ENCODE measurements at regions not wholly inside any gene's neighbourhood (a gene's known extent, or its start where the extent isn't known, plus 50 kb on each side); places are given as distances from the start of the nearest gene placed in this dataset.

DNA sequence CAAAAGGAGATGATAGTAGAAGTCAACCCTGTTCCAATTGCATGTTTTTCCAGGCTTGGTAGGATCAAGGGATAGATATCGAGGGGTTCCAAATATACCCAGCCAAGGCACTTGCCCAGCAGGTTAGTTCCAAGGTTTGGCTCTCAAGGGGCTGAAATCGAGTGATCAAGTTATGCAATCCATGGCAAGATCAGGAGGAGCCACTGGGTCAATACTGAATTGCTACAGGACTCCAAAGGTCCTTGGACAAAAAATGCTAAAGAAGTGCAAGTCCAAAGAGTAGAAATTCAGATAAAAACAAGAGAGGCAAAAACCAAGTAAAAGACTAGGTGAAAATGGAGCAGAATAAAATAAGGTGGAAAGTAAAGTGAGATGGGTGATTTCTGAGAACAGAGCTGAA is 179.1 kb upstream of the RFX3 start:
- Mint-ChIP-seq H3K4me3 (ENCODE audit: unreplicated experiment) (no peak overlapping the region), H3K27me3 (ENCODE audit: unreplicated experiment) (peaks cover 61% of the 10 kb centered on the region), H3K27ac (ENCODE audit: unreplicated experiment) (no peak overlapping the region), H3K9me3 (ENCODE audit: unreplicated experiment) (no peaks in the 10 kb centered on the region), H3K4me1 (ENCODE audit: unreplicated experiment) (no peaks in the 10 kb centered on the region), H3K36me3 (ENCODE audit: unreplicated experiment) (no peaks in the 10 kb centered on the region)
- TF ChIP-seq, protein P1, sequence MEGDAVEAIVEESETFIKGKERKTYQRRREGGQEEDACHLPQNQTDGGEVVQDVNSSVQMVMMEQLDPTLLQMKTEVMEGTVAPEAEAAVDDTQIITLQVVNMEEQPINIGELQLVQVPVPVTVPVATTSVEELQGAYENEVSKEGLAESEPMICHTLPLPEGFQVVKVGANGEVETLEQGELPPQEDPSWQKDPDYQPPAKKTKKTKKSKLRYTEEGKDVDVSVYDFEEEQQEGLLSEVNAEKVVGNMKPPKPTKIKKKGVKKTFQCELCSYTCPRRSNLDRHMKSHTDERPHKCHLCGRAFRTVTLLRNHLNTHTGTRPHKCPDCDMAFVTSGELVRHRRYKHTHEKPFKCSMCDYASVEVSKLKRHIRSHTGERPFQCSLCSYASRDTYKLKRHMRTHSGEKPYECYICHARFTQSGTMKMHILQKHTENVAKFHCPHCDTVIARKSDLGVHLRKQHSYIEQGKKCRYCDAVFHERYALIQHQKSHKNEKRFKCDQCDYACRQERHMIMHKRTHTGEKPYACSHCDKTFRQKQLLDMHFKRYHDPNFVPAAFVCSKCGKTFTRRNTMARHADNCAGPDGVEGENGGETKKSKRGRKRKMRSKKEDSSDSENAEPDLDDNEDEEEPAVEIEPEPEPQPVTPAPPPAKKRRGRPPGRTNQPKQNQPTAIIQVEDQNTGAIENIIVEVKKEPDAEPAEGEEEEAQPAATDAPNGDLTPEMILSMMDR (IDR thresholded peaks at IDR 0.05), result no peak
- DNase-seq (ENCODE audit: extremely low spot score, unreplicated experiment), result no peak

DNA sequence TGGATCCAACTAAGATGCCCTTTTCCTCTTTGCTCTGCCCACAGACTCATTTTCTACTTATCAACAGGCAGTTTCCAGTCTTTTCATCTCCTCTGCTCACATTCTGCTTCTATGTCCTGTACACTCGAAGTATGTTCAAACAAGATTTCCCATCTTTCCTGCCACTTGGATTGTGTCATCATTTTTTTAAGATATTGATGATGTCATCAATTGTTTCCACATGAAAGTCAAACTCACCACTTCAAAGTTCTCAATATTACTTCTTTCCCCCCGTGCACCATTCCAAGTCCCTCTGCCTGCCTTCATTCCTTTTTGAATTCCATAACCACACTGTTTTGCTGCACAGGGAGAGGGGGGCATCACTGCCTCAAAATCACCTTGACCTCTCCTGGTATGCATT is 175.0 kb upstream of the RFX3 start:
- H3K4me3 Mint-ChIP-seq (ENCODE audit: unreplicated experiment), result no peak overlapping the region
- TF ChIP-seq, protein P1 (IDR thresholded peaks at IDR 0.05), result no peak
- H3K27me3 Mint-ChIP-seq (ENCODE audit: unreplicated experiment), result peaks cover 69% of the 10 kb centered on the region
- no peak for DNase-seq (ENCODE audit: extremely low spot score, unreplicated experiment)
- no peaks in the 10 kb centered on the region for H3K36me3 Mint-ChIP-seq (ENCODE audit: unreplicated experiment)
- no peaks in the 10 kb centered on the region for H3K4me1 Mint-ChIP-seq (ENCODE audit: unreplicated experiment)
- no peaks in the 10 kb centered on the region for H3K9me3 Mint-ChIP-seq (ENCODE audit: unreplicated experiment)
- H3K27ac Mint-ChIP-seq (ENCODE audit: unreplicated experiment), result no peak overlapping the region

DNA sequence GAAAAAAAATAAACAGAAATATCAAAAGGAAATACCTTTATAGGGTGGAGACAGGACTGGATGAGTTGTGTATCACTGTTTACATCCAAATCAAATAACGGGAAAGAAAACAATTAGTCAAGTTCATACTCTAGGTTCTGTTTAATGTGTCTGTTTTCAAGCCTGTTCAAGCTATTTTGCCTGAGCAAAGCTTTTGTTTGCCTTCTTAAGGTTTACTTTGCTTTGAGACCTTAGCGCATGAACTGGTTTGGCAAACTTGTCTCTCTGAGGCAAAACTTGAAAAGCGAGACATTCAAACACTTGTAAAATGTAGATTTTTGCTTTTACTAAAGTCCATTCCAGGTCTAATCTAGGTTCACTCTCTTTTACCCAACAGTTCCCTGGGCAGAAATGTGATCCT is 174.1 kb upstream of the RFX3 start:
- DNase-seq (ENCODE audit: extremely low spot score, unreplicated experiment), result no peak
- no peak overlapping the region for H3K4me3 Mint-ChIP-seq (ENCODE audit: unreplicated experiment)
- no peaks in the 10 kb centered on the region for H3K9me3 Mint-ChIP-seq (ENCODE audit: unreplicated experiment)
- H3K27me3 Mint-ChIP-seq (ENCODE audit: unreplicated experiment), result peaks cover 62% of the 10 kb centered on the region
- no peak overlapping the region for H3K27ac Mint-ChIP-seq (ENCODE audit: unreplicated experiment)
- no peaks in the 10 kb centered on the region for H3K4me1 Mint-ChIP-seq (ENCODE audit: unreplicated experiment)
- TF ChIP-seq, protein P1 (IDR thresholded peaks at IDR 0.05), result no peak
- no peaks in the 10 kb centered on the region for H3K36me3 Mint-ChIP-seq (ENCODE audit: unreplicated experiment)

DNA sequence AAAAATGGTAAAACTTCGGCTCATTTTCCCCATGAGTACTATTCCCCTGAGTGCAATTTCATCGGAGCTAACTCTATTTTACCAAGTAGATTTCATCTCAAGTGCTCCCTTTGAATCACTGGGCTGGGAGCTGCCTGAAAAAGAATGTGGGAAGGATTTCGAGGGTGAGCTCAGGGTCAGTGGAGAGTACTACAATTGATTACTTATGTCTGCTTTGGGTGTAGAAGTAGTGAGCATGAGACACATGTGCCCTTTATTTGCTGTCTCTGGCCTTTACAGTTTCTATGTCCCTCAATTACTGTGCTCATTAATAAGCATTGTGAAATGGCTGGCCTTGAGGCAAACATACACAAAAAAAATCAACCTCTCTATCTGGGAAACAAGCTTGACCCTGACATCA is 172.7 kb upstream of the RFX3 start:
- TF ChIP-seq, protein P1 (IDR thresholded peaks at IDR 0.05), result no peak
- H3K36me3 Mint-ChIP-seq (ENCODE audit: unreplicated experiment), result no peaks in the 10 kb centered on the region
- no peaks in the 10 kb centered on the region for H3K4me1 Mint-ChIP-seq (ENCODE audit: unreplicated experiment)
- peaks cover 51% of the 10 kb centered on the region for H3K27me3 Mint-ChIP-seq (ENCODE audit: unreplicated experiment)
- no peak for DNase-seq (ENCODE audit: extremely low spot score, unreplicated experiment)
- no peak overlapping the region for H3K4me3 Mint-ChIP-seq (ENCODE audit: unreplicated experiment)
- H3K27ac Mint-ChIP-seq (ENCODE audit: unreplicated experiment), result no peak overlapping the region
- no peaks in the 10 kb centered on the region for H3K9me3 Mint-ChIP-seq (ENCODE audit: unreplicated experiment)

DNA sequence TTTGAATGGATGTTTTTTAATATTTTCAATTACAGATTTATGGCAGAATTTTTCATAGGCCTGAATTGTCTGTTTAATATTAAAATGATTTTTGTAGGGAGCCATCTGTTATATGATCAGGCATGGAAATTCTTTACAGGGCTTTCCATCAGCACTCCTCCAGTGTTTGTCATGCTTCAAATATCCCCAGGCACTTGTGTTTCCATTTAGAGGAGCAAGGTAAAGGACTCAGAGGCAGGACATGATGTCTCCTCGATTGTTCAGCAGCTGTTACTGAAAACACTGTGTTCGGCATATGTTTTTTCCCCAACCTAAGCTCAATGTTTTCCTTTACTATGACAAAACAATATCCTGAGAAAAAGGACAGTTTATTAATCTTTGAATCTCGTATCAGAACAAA is 172.3 kb upstream of the RFX3 start:
- no peaks in the 10 kb centered on the region for H3K4me1 Mint-ChIP-seq (ENCODE audit: unreplicated experiment)
- no peak overlapping the region for H3K4me3 Mint-ChIP-seq (ENCODE audit: unreplicated experiment)
- H3K27ac Mint-ChIP-seq (ENCODE audit: unreplicated experiment), result no peak overlapping the region
- peaks cover 46% of the 10 kb centered on the region for H3K27me3 Mint-ChIP-seq (ENCODE audit: unreplicated experiment)
- H3K36me3 Mint-ChIP-seq (ENCODE audit: unreplicated experiment), result no peaks in the 10 kb centered on the region
- TF ChIP-seq, protein P1 (IDR thresholded peaks at IDR 0.05), result no peak
- H3K9me3 Mint-ChIP-seq (ENCODE audit: unreplicated experiment), result no peaks in the 10 kb centered on the region
- no peak for DNase-seq (ENCODE audit: extremely low spot score, unreplicated experiment)
